Testis (tissue), 2 donors: ENCODE measurements at regions not wholly inside any gene's neighbourhood (a gene's known extent, or its start where the extent isn't known, plus 50 kb on each side); places are given as distances from the start of the nearest gene placed in this dataset.

Experiments
- POLR2A ChIP-seq: fragments of 450-650 bp; IDR thresholded peaks from one replicate; pipeline ENCODE4 v1.6.1; 2017; ENCODE audit warnings: antibody characterized with exemption, mild to moderate bottlenecking, moderate library complexity
- TF ChIP-seq, protein P1 (sequence below), 3 experiments: fragments of 450-650 bp in 2 of 3; fragments of 200-600 bp in 1 of 3; sonication (generic) in 1 of 3; IDR thresholded peaks; one replicate each; pipeline ENCODE4 v1.5.1; 2016 to 2019; ENCODE audit warnings: antibody characterized with exemption in 3 of 3, mild to moderate bottlenecking in 2 of 3, moderate library complexity in 1 of 3

- no peak for TF ChIP-seq POLR2A
- TF ChIP-seq, protein P1, sequence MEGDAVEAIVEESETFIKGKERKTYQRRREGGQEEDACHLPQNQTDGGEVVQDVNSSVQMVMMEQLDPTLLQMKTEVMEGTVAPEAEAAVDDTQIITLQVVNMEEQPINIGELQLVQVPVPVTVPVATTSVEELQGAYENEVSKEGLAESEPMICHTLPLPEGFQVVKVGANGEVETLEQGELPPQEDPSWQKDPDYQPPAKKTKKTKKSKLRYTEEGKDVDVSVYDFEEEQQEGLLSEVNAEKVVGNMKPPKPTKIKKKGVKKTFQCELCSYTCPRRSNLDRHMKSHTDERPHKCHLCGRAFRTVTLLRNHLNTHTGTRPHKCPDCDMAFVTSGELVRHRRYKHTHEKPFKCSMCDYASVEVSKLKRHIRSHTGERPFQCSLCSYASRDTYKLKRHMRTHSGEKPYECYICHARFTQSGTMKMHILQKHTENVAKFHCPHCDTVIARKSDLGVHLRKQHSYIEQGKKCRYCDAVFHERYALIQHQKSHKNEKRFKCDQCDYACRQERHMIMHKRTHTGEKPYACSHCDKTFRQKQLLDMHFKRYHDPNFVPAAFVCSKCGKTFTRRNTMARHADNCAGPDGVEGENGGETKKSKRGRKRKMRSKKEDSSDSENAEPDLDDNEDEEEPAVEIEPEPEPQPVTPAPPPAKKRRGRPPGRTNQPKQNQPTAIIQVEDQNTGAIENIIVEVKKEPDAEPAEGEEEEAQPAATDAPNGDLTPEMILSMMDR (IDR thresholded peaks at IDR 0.05), result no peak
Measured at GRCh38 chr13:66021846-66022245, 1208.3 kb downstream of the PCDH9 start.
